DMS153 treated with DMSO at 0.1 percent for 48 hours (cell line): ENCODE measurements at regions not wholly inside any gene's neighbourhood (a gene's known extent, or its start where the extent isn't known, plus 50 kb on each side); places are given as distances from the start of the nearest gene placed in this dataset.

Experiments used
- DNase-seq: peaks from one replicate; lab custom pipeline; 2025; ENCODE audit not compliant: unreplicated experiment; lab: John Stamatoyannopoulos, UW

DNA sequence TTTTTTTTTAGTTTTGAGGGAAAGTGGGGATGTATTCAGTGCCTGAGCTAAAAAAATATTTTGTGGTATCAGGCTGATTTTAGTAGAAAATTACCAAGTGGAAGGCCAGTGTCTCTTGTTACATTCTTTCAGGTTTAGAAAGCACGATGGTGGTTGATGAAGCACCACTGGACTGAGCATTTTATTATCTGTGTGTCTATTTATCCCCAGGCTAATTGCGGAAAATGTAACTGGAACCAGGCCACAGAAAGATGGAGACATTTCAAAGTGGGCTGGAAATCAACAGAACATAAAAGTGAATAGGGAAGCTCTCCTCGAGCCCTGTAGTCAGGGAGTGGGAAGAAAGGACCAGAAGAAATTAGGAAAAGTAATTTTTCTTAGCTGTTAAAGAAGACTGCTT lies 261.0 kb downstream of the STK31 start:
- no peak for DNase-seq

DNA sequence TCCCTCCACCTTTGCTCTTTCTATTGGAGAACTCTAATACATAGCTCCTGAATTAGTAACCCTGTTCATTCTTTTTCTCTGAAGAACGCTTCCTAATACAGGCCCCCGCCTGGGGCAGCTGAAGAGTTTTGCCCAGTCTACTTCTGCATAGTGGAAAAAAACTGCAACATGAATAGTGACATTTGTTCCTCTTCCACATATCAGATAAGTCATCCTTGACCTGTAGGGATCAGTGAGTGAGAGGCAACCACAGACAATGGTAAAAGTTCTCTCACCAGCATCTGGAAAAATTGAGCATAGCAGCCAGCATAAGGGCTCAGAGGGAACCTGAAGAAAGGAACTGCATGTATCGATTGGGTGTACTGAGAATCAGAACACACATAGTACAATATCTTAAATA lies 262.0 kb downstream of the STK31 start:
- no peak for DNase-seq

DNA sequence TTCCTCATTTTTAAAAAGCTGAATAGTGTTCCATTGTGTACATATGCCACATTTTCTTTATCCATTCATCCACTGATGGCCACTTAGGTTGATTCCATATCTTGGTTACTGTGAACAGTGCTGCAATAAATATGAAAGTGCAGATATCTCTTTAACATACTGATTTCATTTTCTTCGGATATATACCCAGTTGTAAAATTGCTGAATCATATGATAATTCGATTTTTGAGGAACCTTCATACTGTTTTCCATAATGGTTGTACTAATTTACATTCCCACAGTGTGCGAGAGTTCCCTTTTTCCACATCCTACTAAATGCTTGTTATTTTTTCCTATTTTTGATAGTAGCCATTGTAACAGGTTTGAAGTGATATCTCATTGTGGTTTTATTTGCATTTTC lies 263.2 kb downstream of the STK31 start:
- no peak for DNase-seq

DNA sequence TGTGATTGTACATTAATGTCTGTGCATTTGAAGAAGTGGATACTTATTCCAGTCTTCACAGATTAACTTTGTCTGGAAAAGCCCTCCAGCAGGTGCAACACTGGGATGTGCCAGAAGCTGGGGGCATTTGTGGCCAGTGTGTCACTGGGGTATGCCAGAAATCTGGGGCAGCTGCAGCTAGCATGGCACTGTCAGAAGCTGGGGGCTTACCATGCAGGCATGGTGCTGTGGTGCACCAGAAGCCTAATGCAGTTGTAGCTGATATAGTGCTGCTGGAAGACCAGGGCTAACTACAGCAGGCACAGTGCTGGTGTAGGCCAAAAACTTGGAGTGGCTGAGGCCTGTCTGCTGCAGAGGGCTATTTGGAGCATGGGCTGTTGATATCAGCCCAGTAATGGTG lies 270.1 kb downstream of the STK31 start:
- no peak for DNase-seq

DNA sequence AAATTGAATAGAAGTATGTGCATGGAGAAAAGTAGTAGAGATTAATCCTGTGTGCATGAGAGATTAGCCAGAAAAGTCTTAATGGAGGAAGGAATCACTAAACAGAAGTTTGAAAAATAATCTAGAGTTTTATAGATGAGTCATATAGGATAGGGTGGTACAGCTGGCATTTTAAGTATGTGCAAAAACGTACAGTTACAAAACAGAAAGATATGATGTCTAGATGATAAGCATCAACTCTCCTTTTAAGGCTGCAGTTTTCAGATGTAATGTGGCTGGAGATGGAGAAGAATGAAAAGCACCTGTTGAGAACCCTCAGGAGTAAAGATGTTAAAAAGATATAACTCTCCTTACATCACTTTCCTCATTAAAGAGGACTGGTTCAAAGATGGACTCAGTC lies 271.3 kb downstream of the STK31 start:
- no peak for DNase-seq

DNA sequence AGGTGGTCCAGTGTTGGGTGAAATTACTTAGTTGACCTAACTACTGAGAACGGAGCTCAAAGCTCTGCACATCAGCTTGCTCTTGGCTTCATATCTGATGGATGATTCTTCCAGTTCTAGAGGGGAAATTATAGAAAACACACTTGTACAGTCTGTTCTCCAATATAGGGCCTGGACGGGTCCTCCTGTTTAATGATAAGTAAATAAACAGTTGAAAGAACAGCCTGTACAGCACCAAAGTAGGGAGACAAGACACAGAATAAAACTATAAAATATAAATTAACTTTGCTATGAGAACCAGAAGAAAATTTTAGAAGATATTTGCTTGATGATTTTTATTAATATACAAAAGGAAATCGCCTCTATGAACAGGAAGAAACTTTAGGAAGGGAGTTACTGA lies 271.7 kb downstream of the STK31 start:
- DNase-seq = no peak

DNA sequence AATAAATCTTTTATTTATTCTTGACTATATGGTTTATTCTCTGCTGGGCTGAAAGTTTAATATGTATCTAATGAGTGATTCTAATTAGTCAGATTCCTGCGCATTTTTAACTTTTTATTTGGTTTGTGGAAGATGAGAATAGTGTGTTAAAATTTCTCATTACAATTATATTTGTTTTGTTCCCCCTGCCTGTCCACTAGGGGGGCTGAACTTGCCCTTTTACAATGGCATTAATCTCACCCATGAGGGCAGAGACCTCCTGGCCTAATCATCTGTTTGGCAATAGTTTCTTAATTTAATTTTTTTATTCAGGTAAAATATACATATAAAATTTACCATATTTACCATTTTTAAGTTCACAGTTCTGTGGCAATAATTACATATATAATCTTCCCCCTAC lies 278.5 kb upstream of the NPY start:
- DNase-seq = no peak

DNA sequence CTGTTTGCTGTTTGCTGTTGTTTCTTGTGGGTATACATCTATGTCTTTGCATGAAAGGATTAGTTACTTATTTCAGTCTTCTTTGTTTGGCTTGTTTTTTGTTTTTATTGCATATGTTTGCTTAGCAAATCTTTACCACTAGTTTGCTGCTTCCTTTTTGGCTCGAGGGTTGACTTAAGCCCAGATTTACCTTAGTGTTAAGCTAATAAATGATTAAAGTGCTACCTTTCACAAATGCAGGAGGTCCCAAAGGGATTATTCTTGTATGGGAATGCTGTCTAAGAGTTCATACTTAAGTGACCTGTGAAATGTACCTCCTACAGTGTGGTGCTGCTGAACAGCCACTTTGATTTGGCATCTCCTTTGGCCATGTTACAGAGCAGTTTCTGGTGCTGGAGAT lies 273.5 kb upstream of the NPY start:
- no peak for DNase-seq

DNA sequence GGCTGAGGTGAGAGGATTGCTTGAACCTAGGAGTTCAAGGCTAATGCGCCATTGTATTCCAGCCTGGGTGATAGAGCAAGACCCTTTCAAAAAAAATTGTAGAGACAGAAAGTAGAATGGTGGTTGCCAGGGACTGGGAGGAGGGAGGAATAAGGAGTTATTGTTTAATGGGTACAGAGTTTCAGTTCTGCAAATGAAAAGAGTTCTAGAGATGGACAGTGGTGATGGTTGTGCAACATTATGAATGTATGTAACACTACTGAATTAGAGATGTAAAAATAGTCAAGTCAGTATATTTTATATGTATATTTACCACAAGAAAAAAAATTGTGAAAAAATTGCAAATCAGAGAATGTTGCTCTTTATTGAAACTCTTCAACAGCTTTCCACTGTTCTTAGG lies 266.5 kb upstream of the NPY start:
- no peak for DNase-seq

DNA sequence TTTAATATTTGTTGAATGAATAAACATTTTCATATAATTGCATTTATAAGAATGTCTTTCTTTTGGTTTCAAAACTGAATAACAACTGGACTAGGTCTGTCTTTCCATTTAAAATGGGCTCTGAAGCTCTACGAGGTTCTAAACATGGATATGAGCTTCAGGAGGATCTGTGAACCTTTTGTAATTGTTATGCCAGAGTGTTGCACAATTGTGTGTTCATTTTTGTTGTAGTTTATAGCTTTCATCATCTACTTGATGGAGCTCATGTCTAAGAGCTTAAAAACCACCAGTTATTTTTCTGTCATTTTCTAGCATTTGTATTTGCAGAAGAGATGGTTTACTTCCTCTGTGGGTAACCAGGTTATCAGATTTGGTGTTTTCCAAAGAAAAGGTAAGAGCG lies 265.7 kb upstream of the NPY start:
- no peak for DNase-seq

DNA sequence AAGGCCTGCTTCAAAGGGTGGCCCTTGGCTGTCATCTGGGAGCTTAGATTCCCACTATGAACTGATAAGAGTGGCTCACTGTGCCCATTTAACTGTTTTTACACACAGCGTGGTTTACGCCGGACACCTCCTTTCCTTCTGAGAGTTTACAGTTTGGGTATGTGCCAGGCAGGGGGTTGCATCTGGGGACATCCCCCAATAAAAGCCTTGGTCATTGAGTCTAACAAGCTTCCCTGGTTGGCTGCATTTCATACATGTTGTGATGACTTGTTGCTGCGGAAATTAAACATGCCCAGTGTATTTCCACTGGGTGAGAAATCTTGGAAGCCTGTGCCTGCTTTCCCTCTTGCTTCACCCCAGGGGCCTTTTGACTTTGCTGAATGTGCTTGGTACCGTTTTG lies 264.1 kb upstream of the NPY start:
- no peak for DNase-seq

DNA sequence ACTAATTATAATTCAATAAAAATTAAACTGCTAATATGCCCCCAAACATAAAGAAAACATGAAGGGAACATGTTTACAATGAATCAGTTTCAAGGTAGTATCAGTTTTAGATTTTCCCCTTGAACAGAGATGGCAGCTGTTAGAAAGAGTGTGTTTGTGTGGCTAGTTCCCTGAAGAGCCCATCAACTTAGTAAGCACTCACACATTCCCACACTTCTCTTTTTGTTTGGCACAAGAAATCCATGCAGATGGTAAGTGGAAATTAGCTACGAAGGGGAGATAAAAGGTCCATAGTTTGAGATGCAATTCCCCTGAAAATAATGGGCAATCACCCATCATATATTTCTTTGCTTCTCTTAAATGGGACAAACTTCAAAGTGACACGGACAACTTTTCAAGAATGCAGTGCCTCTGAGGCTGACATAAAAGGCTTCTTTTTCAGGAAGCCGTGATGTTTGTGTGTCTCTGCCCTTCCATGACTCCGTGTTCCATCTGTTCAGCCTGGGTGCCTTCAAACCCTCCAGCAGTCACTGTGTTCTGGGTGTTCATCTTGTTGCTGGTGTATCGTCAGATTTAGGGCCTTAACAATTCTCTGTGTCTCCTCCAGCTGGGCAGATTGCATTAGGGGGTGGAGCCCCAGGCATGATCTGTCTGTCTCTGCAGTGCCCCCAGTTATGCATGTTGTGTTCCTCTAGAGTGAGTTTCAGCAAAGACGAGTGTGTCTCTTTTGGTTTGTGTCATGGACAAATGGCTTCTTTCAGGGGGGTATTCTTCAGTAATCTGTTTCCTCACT lies 259.5 kb upstream of the NPY start:
- DNase-seq = no peak

DNA sequence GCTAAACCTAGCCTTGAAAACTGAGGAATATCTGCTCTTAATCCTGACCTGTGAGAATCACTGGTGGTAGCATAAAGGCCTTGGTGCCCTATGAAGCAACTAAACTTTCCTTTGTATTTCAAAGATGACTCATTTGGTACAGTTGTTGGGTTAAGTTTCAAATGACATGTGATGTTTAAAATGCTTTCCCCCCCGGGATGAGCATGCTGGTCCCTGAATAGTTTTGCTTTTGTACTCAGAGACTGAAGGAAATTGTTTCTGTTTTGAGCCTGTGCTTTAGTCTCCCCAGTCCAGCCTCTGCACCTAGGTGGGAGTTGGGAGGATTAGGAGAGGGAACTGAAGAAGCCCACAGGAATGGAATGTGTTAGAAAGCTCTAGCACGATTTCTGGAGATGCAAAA lies 258.9 kb upstream of the NPY start:
- DNase-seq = no peak

DNA sequence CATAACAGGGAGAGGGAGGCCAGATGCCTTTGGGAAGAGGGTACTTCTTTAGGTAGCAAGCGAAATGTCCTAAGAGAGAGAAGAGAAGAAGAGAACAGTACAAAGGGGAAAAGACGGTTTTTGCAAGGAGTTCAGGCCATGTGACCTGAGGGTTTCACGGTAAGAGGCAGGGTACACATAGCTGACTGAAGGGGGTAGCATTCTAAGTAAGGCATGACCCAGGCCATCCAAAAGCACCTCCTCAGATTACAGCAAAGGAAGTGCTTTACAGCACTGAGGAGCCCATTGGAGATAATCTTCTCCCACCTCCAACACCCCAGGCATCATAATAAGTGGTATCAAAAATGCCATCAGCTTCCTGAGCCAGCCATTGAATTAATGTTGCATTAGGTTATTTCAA lies 258.2 kb upstream of the NPY start:
- no peak for DNase-seq

DNA sequence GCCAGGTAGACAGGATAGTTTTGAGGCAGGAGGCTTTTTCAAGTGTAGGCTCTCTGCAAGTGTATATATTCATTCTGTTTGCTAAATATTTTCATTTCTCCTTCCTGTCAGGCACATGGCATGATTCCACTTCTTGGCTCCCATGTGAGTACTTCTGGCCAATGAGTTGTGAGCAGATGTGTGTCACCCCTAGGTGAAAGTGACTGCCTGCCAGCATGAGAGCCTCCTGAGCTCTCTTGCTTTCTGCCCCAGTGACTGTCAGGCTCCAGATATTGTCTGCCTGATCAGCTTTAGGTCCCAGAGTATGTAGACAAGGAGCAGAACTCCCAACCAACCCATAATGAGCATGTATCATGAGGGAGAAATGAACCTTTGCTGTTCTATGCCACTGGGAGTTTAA lies 257.6 kb upstream of the NPY start:
- DNase-seq = no peak

DNA sequence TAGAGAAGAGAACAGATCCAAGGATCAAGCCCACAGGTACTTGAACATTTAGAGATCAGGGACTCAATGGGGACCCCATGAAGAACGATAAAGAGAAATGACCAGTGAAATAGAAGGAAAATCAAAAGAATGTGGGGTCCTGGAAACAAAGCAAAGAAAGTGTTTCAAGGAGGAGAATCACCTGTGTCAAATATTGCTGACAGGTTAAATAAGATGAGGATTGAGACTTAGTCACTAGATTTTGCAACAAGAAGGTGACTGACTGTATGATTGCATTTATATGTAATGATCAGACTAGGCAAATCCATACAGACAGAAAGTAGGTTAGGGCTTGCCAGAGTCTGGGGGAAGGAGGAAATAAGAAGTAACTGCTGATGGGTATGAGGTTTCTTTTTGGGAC lies 254.9 kb upstream of the NPY start:
- DNase-seq = no peak

DNA sequence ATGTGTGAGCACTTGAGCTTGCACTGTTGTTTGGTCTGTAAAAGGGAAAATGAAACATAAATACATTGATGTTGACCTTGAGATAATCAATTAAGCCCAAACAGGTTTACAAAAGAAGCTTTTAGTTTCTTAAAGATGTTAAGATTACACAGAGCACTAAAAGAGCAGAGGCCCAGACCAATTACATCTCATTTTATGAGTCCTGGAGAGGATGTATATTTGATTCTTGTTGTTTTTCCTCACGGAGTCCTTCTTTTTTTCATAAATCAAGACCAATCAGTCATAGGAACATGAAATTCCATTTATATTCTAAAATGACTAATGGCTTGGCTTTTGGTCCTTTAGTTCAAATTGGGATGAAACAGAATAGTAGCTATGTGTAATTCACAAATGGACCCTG lies 249.7 kb upstream of the NPY start:
- DNase-seq = no peak

DNA sequence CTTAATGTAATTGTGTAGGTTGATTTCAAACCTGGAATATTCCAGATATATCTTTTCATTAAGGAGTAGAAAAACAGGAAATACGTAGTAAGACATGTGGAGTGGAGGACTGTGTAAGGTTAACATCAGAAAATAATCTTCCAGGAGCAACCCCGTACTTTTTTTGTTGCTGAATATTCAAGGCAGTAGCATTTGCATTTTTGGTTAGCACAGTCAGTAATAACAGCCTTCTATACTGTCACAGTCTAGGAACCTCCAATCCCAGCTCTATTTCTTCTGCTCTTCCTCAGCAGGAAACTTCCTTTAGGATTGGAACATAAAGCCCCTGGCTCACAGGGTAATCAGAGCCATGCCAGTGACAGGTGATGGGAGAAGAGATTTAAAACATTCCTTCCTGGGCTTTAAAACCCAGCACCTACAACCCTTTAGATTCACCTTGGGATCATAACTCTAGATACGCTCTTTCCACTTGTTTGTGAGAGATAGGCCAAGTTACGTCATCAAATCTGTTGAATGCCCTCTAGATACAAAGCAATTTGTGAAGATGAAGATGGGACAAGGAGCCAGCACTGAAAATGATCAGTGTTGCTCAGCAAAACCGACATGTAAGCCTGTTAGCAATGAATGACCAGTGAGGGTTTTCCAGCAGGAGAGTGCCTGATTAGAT lies 248.5 kb upstream of the NPY start:
- no peak for DNase-seq

DNA sequence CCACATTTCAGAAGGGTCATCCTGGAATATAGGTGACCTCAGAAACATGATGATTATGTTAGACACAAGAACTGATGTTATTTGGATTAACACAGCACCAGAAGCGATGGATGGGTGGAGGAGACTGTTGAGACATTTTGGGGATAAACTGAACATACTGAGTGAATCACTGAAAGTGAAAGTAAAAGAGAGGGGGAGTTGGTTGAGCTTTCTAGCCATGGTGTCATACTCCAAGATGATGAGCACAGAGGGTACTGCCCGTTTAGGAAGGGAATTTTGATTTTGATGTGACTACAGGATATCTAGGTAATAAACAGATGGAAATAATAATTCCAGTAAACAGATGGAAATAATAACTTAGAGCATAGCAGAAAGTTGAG lies 248.0 kb upstream of the NPY start:
- no peak for DNase-seq

DNA sequence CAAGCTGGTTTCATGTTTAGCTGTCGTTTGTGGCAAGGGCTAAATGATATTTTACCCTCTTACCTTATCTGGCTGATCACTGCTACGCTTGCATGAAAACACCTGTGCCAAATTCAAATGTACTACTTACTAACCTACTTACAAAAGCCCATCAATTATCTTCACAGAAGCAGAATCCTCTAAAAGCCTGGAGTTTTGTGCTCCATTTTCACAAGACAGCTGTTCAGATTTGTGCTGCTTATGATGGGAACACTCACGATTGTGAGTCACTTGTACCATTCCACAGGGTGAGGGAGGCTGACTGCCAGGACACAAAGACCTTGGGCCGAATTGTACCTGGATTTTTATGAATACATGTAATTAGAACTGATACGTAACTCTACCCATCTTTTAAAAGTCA lies 245.0 kb upstream of the NPY start:
- DNase-seq = no peak

DNA sequence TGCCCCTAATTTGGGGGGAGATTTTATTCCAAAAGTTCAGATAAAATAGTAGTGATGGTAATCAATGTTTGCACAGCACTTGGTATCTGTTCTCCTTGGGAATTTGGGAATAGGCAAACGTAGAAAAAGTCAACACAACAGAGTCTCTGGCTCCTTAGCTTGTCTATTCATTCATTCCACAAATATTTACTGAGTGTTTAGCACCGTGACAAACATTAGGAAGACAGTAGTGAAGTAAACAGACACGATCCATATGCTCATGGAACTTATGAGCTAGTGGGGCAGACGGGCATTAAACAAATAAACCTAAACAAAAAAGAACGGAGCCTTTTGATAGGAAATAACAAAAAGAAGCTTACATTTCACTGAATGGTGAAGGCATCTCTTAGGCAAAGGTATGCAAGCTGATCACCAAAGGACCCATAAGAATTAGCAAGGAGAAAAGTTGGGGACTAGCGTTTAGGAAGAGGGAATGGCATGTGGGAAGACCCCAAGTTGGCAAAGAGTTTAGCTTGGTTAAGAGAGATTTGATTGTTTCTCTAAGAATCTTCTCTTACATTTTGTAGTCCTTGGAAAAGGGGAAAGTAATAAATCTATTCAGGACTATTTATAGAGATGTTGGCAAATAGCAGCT lies 243.9 kb upstream of the NPY start:
- no peak for DNase-seq

DNA sequence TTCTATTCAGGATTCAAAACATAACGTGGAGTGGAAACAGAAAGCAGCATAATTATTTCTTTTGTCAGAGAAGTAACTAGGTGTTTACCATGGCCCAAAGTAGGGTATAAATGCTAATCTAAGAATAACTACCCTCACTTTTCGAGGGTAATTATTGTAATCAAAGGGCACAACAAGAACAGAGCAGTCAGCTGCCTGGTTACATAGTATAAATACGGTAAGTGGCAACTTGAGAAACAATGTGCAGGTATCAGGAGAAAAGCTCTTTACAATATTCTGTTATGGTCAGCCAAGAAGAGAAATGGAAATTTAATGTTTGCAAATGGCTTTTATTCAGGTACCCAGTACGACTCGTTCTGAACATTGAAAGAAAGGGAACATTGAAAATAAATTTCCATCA lies 242.0 kb upstream of the NPY start:
- no peak for DNase-seq

DNA sequence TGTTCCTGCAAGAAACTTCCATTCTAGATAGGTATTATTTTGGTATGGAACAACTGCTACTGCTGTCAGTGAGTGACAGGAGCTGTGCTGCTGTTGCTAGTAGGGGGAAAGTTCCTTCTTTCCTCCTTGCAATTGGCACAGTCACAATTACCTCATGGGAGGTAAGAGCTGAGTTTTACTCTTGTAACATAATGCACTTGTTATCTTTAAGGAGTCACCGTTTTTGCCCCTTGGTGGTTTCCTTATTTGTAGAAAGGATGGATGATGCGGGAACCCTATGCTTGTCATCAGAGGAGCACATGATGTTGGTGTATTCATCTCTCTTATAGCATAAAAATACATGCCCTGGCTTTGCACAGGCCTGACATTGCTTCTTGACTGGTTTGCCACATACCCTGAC lies 234.7 kb upstream of the NPY start:
- DNase-seq = no peak
